ENCODE measurements at regions not wholly inside any gene's neighbourhood (a gene's known extent, or its start where the extent isn't known, plus 50 kb on each side); places are given as distances from the start of the nearest gene placed in this dataset.

DNA sequence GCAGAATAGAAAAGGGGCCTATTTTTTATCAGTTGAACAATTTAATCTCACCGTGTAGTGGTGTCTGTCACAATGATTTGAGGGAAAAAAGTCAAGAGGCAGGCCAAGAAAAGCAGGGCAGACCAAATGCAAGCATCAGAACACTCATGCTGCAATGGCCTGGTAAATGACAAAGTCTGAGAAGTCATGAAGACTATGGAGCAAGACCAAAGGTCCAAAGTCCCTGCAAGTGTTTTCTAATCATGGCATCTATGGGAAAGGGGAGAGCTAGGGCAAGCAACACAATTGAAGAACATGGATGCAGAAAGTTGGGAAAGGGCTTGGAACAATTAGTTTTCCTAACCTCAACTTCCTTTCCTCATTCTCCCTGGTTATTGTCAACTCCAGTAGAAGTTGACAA is 147.7 kb upstream of the TLL1 start (continued):
- TF ChIP-seq, protein P1, sequence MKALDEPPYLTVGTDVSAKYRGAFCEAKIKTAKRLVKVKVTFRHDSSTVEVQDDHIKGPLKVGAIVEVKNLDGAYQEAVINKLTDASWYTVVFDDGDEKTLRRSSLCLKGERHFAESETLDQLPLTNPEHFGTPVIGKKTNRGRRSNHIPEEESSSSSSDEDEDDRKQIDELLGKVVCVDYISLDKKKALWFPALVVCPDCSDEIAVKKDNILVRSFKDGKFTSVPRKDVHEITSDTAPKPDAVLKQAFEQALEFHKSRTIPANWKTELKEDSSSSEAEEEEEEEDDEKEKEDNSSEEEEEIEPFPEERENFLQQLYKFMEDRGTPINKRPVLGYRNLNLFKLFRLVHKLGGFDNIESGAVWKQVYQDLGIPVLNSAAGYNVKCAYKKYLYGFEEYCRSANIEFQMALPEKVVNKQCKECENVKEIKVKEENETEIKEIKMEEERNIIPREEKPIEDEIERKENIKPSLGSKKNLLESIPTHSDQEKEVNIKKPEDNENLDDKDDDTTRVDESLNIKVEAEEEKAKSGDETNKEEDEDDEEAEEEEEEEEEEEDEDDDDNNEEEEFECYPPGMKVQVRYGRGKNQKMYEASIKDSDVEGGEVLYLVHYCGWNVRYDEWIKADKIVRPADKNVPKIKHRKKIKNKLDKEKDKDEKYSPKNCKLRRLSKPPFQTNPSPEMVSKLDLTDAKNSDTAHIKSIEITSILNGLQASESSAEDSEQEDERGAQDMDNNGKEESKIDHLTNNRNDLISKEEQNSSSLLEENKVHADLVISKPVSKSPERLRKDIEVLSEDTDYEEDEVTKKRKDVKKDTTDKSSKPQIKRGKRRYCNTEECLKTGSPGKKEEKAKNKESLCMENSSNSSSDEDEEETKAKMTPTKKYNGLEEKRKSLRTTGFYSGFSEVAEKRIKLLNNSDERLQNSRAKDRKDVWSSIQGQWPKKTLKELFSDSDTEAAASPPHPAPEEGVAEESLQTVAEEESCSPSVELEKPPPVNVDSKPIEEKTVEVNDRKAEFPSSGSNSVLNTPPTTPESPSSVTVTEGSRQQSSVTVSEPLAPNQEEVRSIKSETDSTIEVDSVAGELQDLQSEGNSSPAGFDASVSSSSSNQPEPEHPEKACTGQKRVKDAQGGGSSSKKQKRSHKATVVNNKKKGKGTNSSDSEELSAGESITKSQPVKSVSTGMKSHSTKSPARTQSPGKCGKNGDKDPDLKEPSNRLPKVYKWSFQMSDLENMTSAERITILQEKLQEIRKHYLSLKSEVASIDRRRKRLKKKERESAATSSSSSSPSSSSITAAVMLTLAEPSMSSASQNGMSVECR (CRISPR knock-in tag; IDR thresholded peaks at IDR 0.05; ENCODE audit: borderline replicate concordance), result no peak
- no peak for TF ChIP-seq FOXP1 (CRISPR knock-in tag; IDR thresholded peaks at IDR 0.05; ENCODE audit: borderline replicate concordance)
- TF ChIP-seq, protein P2, sequence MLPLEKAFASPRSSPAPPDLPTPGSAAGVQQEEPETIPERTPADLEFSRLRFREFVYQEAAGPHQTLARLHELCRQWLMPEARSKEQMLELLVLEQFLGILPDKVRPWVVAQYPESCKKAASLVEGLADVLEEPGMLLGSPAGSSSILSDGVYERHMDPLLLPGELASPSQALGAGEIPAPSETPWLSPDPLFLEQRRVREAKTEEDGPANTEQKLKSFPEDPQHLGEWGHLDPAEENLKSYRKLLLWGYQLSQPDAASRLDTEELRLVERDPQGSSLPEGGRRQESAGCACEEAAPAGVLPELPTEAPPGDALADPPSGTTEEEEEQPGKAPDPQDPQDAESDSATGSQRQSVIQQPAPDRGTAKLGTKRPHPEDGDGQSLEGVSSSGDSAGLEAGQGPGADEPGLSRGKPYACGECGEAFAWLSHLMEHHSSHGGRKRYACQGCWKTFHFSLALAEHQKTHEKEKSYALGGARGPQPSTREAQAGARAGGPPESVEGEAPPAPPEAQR (CRISPR knock-in tag; IDR thresholded peaks at IDR 0.05), result no peak
- TF ChIP-seq, protein P3, sequence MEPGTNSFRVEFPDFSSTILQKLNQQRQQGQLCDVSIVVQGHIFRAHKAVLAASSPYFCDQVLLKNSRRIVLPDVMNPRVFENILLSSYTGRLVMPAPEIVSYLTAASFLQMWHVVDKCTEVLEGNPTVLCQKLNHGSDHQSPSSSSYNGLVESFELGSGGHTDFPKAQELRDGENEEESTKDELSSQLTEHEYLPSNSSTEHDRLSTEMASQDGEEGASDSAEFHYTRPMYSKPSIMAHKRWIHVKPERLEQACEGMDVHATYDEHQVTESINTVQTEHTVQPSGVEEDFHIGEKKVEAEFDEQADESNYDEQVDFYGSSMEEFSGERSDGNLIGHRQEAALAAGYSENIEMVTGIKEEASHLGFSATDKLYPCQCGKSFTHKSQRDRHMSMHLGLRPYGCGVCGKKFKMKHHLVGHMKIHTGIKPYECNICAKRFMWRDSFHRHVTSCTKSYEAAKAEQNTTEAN (CRISPR knock-in tag; IDR thresholded peaks at IDR 0.05), result no peak
- no peak for TF ChIP-seq JAZF1 (CRISPR knock-in tag; IDR thresholded peaks at IDR 0.05)

DNA sequence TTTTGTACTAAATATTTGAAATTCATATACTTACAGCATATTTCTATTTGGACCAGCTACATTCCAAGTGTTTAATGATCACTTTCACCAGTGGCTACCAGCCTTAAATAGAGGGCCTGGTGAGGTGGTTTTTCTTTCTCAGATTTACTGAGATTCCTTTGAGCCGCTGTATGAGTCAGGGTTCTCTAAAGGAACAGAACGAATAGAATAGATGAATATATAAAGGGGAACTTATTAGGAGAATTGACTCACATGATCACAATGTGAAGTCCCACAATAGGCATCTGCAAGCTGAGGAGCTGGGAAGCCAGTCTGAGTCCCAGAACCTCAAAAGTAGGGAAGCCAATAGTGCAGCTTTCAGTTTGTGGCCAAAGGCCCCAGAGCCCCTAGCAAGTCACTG is 146.2 kb upstream of the TLL1 start:
- H3K27me3 Mint-ChIP-seq (ENCODE audit: low read depth), result no peaks in the 10 kb centered on the region; the same call in 1 of the 2 replicates
- DNase-seq (ENCODE audit: low spot score) (no peak), ATAC-seq (no peak)
- no peak overlapping the region for H3K4me3 Mint-ChIP-seq
- H3K9me3 Mint-ChIP-seq, result peaks cover 3% of the 10 kb centered on the region
- H3K36me3 Mint-ChIP-seq, result no peaks in the 10 kb centered on the region
- peaks cover 30% of the 10 kb centered on the region for H3K4me1 Mint-ChIP-seq
- ChIA-PET CTCF (no interaction called here), POLR2A (no interaction called here)
- TF ChIP-seq, protein P4, sequence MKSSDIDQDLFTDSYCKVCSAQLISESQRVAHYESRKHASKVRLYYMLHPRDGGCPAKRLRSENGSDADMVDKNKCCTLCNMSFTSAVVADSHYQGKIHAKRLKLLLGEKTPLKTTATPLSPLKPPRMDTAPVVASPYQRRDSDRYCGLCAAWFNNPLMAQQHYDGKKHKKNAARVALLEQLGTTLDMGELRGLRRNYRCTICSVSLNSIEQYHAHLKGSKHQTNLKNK (CRISPR knock-in tag; IDR thresholded peaks at IDR 0.05), result no peak
- TF ChIP-seq, protein P5, sequence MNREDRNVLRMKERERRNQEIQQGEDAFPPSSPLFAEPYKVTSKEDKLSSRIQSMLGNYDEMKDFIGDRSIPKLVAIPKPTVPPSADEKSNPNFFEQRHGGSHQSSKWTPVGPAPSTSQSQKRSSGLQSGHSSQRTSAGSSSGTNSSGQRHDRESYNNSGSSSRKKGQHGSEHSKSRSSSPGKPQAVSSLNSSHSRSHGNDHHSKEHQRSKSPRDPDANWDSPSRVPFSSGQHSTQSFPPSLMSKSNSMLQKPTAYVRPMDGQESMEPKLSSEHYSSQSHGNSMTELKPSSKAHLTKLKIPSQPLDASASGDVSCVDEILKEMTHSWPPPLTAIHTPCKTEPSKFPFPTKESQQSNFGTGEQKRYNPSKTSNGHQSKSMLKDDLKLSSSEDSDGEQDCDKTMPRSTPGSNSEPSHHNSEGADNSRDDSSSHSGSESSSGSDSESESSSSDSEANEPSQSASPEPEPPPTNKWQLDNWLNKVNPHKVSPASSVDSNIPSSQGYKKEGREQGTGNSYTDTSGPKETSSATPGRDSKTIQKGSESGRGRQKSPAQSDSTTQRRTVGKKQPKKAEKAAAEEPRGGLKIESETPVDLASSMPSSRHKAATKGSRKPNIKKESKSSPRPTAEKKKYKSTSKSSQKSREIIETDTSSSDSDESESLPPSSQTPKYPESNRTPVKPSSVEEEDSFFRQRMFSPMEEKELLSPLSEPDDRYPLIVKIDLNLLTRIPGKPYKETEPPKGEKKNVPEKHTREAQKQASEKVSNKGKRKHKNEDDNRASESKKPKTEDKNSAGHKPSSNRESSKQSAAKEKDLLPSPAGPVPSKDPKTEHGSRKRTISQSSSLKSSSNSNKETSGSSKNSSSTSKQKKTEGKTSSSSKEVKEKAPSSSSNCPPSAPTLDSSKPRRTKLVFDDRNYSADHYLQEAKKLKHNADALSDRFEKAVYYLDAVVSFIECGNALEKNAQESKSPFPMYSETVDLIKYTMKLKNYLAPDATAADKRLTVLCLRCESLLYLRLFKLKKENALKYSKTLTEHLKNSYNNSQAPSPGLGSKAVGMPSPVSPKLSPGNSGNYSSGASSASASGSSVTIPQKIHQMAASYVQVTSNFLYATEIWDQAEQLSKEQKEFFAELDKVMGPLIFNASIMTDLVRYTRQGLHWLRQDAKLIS (CRISPR knock-in tag; IDR thresholded peaks at IDR 0.05; ENCODE audit: borderline replicate concordance), result no peak
- no peak for TF ChIP-seq ESRRA (CRISPR knock-in tag; IDR thresholded peaks at IDR 0.05; ENCODE audit: borderline replicate concordance)
- no peak for TF ChIP-seq ZNF263 (CRISPR knock-in tag; IDR thresholded peaks at IDR 0.05; ENCODE audit: low read depth)
- TF ChIP-seq FOXP1 (CRISPR knock-in tag; IDR thresholded peaks at IDR 0.05; ENCODE audit: borderline replicate concordance), result no peak
- TF ChIP-seq TEAD4 (CRISPR knock-in tag; IDR thresholded peaks at IDR 0.05), result no peak
- TF ChIP-seq CREM (CRISPR knock-in tag; IDR thresholded peaks at IDR 0.05), result no peak
- TF ChIP-seq GRHL2 (CRISPR knock-in tag; IDR thresholded peaks at IDR 0.05; ENCODE audit: insufficient replicate concordance, severe bottlenecking), result no peak
- TF ChIP-seq, protein P6, sequence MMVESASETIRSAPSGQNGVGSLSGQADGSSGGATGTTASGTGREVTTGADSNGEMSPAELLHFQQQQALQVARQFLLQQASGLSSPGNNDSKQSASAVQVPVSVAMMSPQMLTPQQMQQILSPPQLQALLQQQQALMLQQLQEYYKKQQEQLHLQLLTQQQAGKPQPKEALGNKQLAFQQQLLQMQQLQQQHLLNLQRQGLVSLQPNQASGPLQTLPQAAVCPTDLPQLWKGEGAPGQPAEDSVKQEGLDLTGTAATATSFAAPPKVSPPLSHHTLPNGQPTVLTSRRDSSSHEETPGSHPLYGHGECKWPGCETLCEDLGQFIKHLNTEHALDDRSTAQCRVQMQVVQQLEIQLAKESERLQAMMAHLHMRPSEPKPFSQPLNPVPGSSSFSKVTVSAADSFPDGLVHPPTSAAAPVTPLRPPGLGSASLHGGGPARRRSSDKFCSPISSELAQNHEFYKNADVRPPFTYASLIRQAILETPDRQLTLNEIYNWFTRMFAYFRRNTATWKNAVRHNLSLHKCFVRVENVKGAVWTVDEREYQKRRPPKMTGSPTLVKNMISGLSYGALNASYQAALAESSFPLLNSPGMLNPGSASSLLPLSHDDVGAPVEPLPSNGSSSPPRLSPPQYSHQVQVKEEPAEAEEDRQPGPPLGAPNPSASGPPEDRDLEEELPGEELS (CRISPR knock-in tag; IDR thresholded peaks at IDR 0.05), result no peak
- TF ChIP-seq, protein P7, sequence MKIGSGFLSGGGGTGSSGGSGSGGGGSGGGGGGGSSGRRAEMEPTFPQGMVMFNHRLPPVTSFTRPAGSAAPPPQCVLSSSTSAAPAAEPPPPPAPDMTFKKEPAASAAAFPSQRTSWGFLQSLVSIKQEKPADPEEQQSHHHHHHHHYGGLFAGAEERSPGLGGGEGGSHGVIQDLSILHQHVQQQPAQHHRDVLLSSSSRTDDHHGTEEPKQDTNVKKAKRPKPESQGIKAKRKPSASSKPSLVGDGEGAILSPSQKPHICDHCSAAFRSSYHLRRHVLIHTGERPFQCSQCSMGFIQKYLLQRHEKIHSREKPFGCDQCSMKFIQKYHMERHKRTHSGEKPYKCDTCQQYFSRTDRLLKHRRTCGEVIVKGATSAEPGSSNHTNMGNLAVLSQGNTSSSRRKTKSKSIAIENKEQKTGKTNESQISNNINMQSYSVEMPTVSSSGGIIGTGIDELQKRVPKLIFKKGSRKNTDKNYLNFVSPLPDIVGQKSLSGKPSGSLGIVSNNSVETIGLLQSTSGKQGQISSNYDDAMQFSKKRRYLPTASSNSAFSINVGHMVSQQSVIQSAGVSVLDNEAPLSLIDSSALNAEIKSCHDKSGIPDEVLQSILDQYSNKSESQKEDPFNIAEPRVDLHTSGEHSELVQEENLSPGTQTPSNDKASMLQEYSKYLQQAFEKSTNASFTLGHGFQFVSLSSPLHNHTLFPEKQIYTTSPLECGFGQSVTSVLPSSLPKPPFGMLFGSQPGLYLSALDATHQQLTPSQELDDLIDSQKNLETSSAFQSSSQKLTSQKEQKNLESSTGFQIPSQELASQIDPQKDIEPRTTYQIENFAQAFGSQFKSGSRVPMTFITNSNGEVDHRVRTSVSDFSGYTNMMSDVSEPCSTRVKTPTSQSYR (CRISPR knock-in tag; IDR thresholded peaks at IDR 0.05), result no peak
- TF ChIP-seq, protein P8, sequence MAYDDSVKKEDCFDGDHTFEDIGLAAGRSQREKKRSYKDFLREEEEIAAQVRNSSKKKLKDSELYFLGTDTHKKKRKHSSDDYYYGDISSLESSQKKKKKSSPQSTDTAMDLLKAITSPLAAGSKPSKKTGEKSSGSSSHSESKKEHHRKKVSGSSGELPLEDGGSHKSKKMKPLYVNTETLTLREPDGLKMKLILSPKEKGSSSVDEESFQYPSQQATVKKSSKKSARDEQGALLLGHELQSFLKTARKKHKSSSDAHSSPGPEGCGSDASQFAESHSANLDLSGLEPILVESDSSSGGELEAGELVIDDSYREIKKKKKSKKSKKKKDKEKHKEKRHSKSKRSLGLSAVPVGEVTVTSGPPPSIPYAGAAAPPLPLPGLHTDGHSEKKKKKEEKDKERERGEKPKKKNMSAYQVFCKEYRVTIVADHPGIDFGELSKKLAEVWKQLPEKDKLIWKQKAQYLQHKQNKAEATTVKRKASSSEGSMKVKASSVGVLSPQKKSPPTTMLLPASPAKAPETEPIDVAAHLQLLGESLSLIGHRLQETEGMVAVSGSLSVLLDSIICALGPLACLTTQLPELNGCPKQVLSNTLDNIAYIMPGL (CRISPR knock-in tag; IDR thresholded peaks at IDR 0.05), result no peak
- TF ChIP-seq JUN (CRISPR knock-in tag; IDR thresholded peaks at IDR 0.05), result no peak
- no peak overlapping the region for H3K27ac Mint-ChIP-seq

Measured in WTC11 (cell line).